ENCODE measurements at regions not wholly inside any gene's neighbourhood (a gene's known extent, or its start where the extent isn't known, plus 50 kb on each side); places are given as distances from the start of the nearest gene placed in this dataset.
"Not testable (repeated sequence)": the region's sequence is repeated elsewhere in the genome, so short reads cannot be mapped to it uniquely, and the experiment has no call there.

- no peak overlapping the region for H3K4me3 ChIP-seq (ENCODE audit: control insufficient read depth, low read depth, low read length)
- no peak for TF ChIP-seq CTCF (conservative IDR thresholded peaks at IDR 0.05; ENCODE audit: control insufficient read depth, insufficient read depth, low read depth, low read length)
- no peak for DNase-seq (ENCODE audit: low read depth)
Observed at GRCh38 chr10:28996345-28996744, 292.5 kb upstream of the LYZL1 start.

- no peak overlapping the region for H3K4me3 ChIP-seq (ENCODE audit: control insufficient read depth, low read depth, low read length)
- no peak for TF ChIP-seq CTCF (conservative IDR thresholded peaks at IDR 0.05; ENCODE audit: control insufficient read depth, insufficient read depth, low read depth, low read length)
- DNase-seq (ENCODE audit: low read depth), result no peak
Observed at GRCh38 chr10:28996947-28997551, 291.8 kb upstream of the LYZL1 start.

- H3K4me3 ChIP-seq (ENCODE audit: control insufficient read depth, low read depth, low read length), result no peak overlapping the region
- no peak for TF ChIP-seq CTCF (conservative IDR thresholded peaks at IDR 0.05; ENCODE audit: control insufficient read depth, insufficient read depth, low read depth, low read length)
- DNase-seq (ENCODE audit: low read depth), result no peak
Observed at GRCh38 chr10:28997734-28998133, 291.1 kb upstream of the LYZL1 start.

- no peak overlapping the region for H3K4me3 ChIP-seq (ENCODE audit: control insufficient read depth, low read depth, low read length)
- no peak for TF ChIP-seq CTCF (conservative IDR thresholded peaks at IDR 0.05; ENCODE audit: control insufficient read depth, insufficient read depth, low read depth, low read length)
- no peak for DNase-seq (ENCODE audit: low read depth)
Observed at GRCh38 chr10:29001801-29002200, 287.1 kb upstream of the LYZL1 start.

GRCh38 chr10:29003014-29003413 is 285.9 kb upstream of the LYZL1 start:
- not testable (repeated sequence) for H3K4me3 ChIP-seq (ENCODE audit: control insufficient read depth, low read depth, low read length)

GRCh38 chr10:29005988-29006387 is 282.9 kb upstream of the LYZL1 start:
- no peak for TF ChIP-seq CTCF (conservative IDR thresholded peaks at IDR 0.05; ENCODE audit: control insufficient read depth, insufficient read depth, low read depth, low read length)
- H3K4me3 ChIP-seq (ENCODE audit: control insufficient read depth, low read depth, low read length), result no peak overlapping the region
- no peak for DNase-seq (ENCODE audit: low read depth)

More at GRCh38 chr10:29003014-29003413, 285.9 kb upstream of the LYZL1 start:
- not testable (repeated sequence) for DNase-seq (ENCODE audit: low read depth)

- DNase-seq (ENCODE audit: low read depth), result no peak
Observed at GRCh38 chr10:29007370-29007747, 281.5 kb upstream of the LYZL1 start.

More at GRCh38 chr10:29007370-29007747, 281.5 kb upstream of the LYZL1 start:
- H3K4me3 ChIP-seq (ENCODE audit: control insufficient read depth, low read depth, low read length), result no peak overlapping the region
- TF ChIP-seq CTCF (conservative IDR thresholded peaks at IDR 0.05; ENCODE audit: control insufficient read depth, insufficient read depth, low read depth, low read length), result no peak

Measured in fibroblast of mammary gland (primary cell).